Upper lobe of right lung (tissue), 1 donor: ENCODE measurements at regions not wholly inside any gene's neighbourhood (a gene's known extent, or its start where the extent isn't known, plus 50 kb on each side); places are given as distances from the start of the nearest gene placed in this dataset.

Source experiments
- ATAC-seq: fragments of 200-7000 bp; cut with Tn5 transposase; one replicate; pipeline ENCODE4 v1.9.1; 2020; ENCODE audit warnings: mild to moderate bottlenecking, moderate library complexity
- DNase-seq: peaks from one replicate; pipeline ENCODE4 v3.0.0-alpha.2; 2020
- H3K27ac ChIP-seq: fragments of 200-600 bp; one replicate; pipeline ENCODE4 v1.8.0; 2022
- H3K27me3 ChIP-seq: fragments of 200-600 bp; one replicate; pipeline ENCODE4 v1.8.0; 2022; ENCODE audit warnings: mild to moderate bottlenecking
- H3K36me3 ChIP-seq: fragments of 200-600 bp; one replicate; pipeline ENCODE4 v1.8.0; 2022
- H3K4me1 ChIP-seq: fragments of 200-600 bp; one replicate; pipeline ENCODE4 v1.8.0; 2022
- H3K4me3 ChIP-seq: fragments of 200-600 bp; one replicate; pipeline ENCODE4 v1.8.0; 2022; ENCODE audit warnings: mild to moderate bottlenecking
- H3K9me3 ChIP-seq: fragments of 200-600 bp; one replicate; pipeline ENCODE4 v1.8.0; 2022
- CTCF ChIP-seq: fragments of 200-600 bp; IDR thresholded peaks from one replicate; pipeline ENCODE4 v1.8.0; 2022; ENCODE audit warnings: antibody characterized with exemption
- intact Hi-C: fragments of 100-400 bp; cut with DNase I; formaldehyde crosslinking; loops from one replicate; pipeline ENCODE4 v1.11.0; 2022
- donor health status: DM: no; HTN: yes; CAD: no; lungs with severe emphysema.

- no peaks in the 10 kb centered on the region for H3K4me1 ChIP-seq
- H3K36me3 ChIP-seq: no peaks in the 10 kb centered on the region
- no peak overlapping the region for H3K27ac ChIP-seq
- no peak for DNase-seq
- H3K4me3 ChIP-seq: no peak overlapping the region
- H3K27me3 ChIP-seq: no peaks in the 10 kb centered on the region
- no peak for ATAC-seq
- TF ChIP-seq CTCF: no peak
- peaks cover 5% of the 10 kb centered on the region for H3K9me3 ChIP-seq
- intact Hi-C loops: no loop called here
Measured at GRCh38 chr2:150150144-150150543, 337.3 kb downstream of the RND3 start.

- Histone ChIP-seq H3K4me3 (no peak overlapping the region), H3K36me3 (no peaks in the 10 kb centered on the region), H3K27ac (no peak overlapping the region), H3K9me3 (peaks cover 5% of the 10 kb centered on the region), H3K4me1 (no peaks in the 10 kb centered on the region), H3K27me3 (no peaks in the 10 kb centered on the region)
- DNase-seq (no peak), ATAC-seq (no peak)
- no peak for TF ChIP-seq CTCF
- intact Hi-C loops: no loop called here
Measured at GRCh38 chr2:150147889-150148683, 339.4 kb downstream of the RND3 start.

GRCh38 chr2:150146879-150147278 is 340.6 kb downstream of the RND3 start:
- ATAC-seq: no peak

GRCh38 chr2:150145299-150145692 is 342.2 kb downstream of the RND3 start:
- no peak for TF ChIP-seq CTCF
- Histone ChIP-seq H3K36me3 (no peaks in the 10 kb centered on the region), H3K27ac (no peak overlapping the region), H3K4me1 (no peaks in the 10 kb centered on the region), H3K27me3 (no peaks in the 10 kb centered on the region), H3K4me3 (no peak overlapping the region), H3K9me3 (peaks cover 5% of the 10 kb centered on the region)
- DNase-seq (no peak), ATAC-seq (no peak)
- intact Hi-C loops: no loop called here

More at GRCh38 chr2:150146879-150147278, 340.6 kb downstream of the RND3 start:
- Histone ChIP-seq H3K9me3 (peaks cover 5% of the 10 kb centered on the region), H3K36me3 (no peaks in the 10 kb centered on the region), H3K4me1 (no peaks in the 10 kb centered on the region), H3K27ac (no peak overlapping the region), H3K4me3 (no peak overlapping the region), H3K27me3 (no peaks in the 10 kb centered on the region)
- no peak for TF ChIP-seq CTCF
- intact Hi-C loops: no loop called here
- DNase-seq: no peak

- no peak for TF ChIP-seq CTCF
- intact Hi-C loops: no loop called here
- no peak for ATAC-seq
Measured at GRCh38 chr2:150144546-150145298, 342.7 kb downstream of the RND3 start.

More at GRCh38 chr2:150144546-150145298, 342.7 kb downstream of the RND3 start:
- Histone ChIP-seq H3K4me1 (no peaks in the 10 kb centered on the region), H3K27me3 (no peaks in the 10 kb centered on the region), H3K36me3 (no peaks in the 10 kb centered on the region), H3K9me3 (peaks cover 5% of the 10 kb centered on the region), H3K27ac (no peak overlapping the region), H3K4me3 (no peak overlapping the region)
- no peak for DNase-seq
